ENCODE measurements at regions not wholly inside any gene's neighbourhood (a gene's known extent, or its start where the extent isn't known, plus 50 kb on each side); places are given as distances from the start of the nearest gene placed in this dataset.

GRCh38 chr3:157096328-157096727, 63.6 kb downstream of the CCNL1 start:
- no peak for TF ChIP-seq ESRRA (CRISPR knock-in tag; IDR thresholded peaks at IDR 0.05; ENCODE audit: borderline replicate concordance)
- no peak for TF ChIP-seq ATF3 (CRISPR knock-in tag; conservative IDR thresholded peaks at IDR 0.05)
- no peak for TF ChIP-seq JAZF1 (CRISPR knock-in tag; IDR thresholded peaks at IDR 0.05)
- TF ChIP-seq TEAD4 (CRISPR knock-in tag; IDR thresholded peaks at IDR 0.05): no peak
- no peak for TF ChIP-seq GABPB1 (CRISPR knock-in tag; IDR thresholded peaks at IDR 0.05)
- no peak for TF ChIP-seq ATF2 (CRISPR knock-in tag; IDR thresholded peaks at IDR 0.05; ENCODE audit: borderline replicate concordance, low read depth)
- TF ChIP-seq NR3C1 (CRISPR knock-in tag; conservative IDR thresholded peaks at IDR 0.05; ENCODE audit: low read depth): no peak
- no peak for TF ChIP-seq CTCF (IDR thresholded peaks at IDR 0.05)
- no peak for TF ChIP-seq ZNF512 (CRISPR knock-in tag; IDR thresholded peaks at IDR 0.05; ENCODE audit: borderline replicate concordance)

All from WTC11 (cell line).